Stimulated activated CD8-positive, alpha-beta memory T cell treated with anti-CD3 and anti-CD28 coated beads, Interleukin-4, amount 100 ng/mL, for 24 hours (primary cell): ENCODE measurements at regions not wholly inside any gene's neighbourhood (a gene's known extent, or its start where the extent isn't known, plus 50 kb on each side); places are given as distances from the start of the nearest gene placed in this dataset.

Experiments
- DNase-seq: peaks from one replicate; pipeline ENCODE4 v3.0.0-alpha.2; 2020; ENCODE audit warnings: low read depth

GRCh38 chr16:51085271-51085670 lies 65.8 kb downstream of the SALL1 start:
- no peak for DNase-seq

DNA sequence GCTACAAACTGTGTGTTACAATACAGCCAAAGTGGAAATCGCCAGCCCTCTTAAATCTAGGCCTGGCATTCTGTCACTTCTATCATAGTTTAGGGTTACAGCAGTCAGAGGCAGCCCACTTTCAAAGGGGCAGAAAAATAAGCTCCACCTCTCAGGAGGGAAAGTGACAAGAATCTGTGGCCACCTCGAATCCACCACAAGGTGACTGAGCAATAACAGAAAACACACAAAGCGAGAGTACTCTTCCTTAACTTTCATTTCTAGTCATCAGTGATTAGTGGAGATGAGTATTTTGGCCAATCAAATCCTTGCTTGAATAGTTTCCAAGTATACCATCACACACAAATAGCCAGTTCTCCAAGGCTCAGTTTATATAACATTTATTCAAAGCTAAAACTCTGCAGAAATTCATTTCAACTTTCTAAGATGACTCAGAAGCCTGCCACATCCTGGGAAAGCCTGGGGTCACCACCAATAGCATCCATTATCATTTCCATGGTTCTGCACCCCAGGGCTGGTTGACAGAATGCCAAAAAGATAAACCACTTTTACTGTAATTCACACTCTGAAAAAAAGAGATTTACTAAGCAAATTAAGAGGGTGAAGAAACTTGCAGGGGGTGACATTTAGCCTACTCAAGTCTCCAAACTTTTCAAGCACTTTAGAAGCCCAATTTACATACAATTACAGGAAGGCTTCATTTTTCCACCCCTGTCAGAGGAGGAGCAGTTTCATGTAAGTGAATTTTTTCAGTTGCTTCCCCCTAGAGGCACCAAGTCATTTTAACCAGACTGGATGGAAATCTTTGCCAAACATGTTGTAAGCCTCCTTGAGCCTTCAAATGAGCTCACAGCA lies 66.8 kb downstream of the SALL1 start:
- no peak for DNase-seq

- no peak for DNase-seq
Observed at GRCh38 chr16:51072591-51072990, 78.5 kb downstream of the SALL1 start.

DNA sequence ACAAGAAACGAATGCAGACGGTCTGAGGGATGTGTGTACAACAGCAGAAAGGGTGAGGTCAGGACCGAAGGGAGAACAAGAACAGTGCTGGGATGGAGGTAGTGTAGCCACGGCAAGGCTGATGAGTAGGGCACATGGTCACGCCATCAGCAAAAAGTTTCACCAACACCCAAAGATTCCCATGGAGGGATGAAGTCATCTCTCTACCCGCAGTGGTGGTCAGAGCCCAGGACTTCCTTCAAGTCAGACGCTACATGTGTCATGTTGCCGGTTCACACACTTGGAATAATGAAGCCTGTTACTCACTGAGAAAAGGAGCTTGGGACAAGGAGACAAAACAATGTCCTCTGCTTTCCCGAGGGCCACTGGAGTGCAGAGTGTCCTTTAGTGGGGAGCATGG lies 79.7 kb downstream of the SALL1 start:
- no peak for DNase-seq

DNA sequence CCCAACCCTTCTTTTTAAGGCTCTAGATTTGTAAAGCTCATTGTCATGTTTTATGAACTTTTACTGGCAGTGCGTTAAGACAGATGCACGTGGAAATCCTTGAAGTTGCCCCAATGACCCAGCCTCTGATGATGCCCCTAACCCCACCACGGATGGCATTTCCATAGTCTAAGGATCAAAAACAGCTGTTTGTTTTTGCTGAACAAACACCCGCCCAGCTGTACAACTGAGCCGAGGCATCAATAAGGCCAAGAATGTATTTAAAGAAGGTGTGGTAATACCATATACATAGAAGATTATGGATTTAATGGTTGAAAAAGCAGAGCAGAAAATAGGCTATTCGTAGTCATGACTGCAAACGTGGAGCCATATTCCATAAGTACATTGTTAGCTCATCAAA lies 83.7 kb downstream of the SALL1 start:
- no peak for DNase-seq

DNA sequence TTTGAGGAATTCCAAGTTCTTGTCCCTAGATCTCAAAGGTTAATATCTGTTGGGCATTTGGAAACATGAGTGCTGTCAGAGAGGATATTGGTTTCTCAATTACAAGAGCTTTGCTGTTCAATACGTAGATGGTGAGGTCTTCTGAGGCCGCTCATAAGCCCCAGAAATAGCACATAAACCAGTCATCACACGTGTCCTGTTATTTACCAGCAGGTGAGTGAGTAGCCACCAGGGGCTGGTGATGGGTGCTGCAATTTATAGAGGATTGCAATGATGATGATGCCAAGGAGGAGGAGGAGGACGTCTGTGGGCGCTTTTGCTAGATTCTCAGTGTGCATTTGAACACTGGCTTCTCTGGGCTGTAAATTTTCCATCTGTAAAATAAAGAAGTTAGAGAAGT lies 89.0 kb downstream of the SALL1 start:
- DNase-seq = no peak

DNA sequence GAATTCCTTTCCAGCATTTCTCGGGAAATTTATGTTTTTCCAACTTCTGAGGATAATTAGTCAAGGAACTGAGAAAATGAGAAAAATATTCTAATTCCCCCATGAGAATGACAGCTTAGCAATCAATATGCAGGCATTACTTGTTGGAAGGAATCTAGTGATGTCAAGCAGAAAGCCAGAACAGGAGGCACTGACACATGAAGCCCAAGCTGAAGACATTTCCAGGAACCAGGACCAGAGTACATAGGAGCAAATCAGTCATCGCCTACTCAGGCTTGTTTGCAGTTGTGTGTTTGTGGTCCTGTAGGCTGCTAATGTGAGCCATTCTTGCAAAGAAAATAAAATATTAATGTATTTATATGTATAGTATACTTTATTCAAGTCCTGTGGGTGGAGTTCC lies 89.7 kb downstream of the SALL1 start:
- DNase-seq = no peak

DNA sequence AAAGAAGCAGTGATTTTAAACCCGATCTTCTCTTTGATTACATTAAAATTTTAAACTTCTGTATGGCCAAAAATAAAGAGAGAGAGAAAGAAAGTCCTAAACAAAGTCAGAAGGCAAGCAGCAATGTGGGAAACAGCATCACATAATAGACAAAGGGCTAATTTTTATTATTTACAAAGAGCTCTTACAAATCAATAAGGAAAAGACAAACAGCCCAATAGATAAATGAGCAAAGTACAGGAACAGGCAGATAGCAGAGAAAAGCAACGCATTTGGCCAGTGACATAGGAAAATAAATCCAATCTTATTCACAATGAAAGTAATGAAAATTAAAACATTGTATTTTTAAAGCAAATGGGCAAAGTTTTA lies 93.1 kb downstream of the SALL1 start:
- no peak for DNase-seq

DNA sequence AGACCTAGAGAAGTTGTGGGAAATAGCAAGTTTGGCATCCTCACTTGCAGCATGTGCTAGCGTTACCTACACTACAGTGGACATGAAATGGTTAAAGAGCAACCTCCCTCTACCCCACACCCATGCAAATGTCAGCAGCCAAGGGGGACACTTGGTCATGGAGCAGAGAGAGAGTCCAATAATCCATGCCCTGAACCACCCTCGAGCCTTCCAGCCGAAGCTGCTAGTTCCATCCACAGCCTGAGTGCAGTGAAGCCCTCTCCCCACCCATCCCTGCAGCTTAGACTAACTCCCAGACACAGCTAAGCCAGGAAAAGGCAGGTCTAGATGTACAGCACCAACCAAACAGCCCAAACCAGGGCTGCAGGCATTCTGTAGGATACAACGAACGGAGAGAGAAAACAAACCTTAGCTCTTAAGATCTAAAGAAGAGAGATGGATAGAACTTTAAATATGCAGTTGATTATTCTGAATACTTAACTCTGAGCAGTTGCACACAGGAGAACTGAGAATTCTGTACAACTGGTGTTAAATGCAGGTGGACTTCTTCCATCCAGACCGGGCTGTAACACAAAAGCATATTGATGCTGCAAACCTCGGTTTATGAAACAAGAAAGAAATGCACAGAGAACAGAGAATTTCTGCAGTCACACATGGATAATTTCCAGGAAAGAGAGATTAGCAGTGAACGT lies 93.8 kb downstream of the SALL1 start:
- DNase-seq = no peak

DNA sequence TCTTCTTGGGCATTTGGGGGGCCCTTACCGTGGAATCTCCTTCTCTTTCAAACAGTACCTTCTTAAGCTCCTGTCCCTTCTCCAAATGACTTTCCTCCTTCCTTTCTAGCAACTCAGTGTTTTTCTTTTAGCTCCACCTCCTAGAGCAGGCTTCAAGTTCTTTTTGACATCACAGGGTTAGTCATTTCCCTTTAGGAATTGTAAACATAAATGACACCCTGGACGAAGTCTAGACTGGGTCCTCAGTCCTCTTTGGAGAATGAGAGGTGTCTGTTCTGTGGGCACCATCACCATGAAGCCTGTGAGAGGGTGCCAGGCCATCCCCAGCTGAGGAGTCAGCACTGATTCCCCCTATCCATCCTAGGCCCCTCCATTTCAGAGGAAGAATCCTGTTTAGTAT lies 94.7 kb downstream of the SALL1 start:
- DNase-seq = no peak

DNA sequence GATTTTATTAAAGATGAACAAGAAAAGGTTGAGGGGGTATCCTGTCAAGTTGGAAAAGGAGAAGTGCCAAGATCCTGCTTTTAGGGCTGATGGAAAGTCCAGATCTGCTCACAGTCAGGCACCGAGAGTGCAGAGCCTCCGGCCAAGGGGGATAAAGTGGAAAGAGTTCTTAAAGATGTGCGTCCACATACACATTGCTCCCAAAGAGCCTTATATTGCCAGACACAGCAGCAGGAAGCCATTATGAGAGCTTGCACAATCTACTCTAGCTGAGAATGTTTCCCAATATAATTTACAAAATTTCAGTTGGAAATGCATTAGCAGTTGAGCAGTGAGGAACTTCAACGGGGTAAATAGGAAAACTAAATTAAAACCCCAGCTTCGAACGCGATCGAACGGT lies 95.6 kb downstream of the SALL1 start:
- no peak for DNase-seq

DNA sequence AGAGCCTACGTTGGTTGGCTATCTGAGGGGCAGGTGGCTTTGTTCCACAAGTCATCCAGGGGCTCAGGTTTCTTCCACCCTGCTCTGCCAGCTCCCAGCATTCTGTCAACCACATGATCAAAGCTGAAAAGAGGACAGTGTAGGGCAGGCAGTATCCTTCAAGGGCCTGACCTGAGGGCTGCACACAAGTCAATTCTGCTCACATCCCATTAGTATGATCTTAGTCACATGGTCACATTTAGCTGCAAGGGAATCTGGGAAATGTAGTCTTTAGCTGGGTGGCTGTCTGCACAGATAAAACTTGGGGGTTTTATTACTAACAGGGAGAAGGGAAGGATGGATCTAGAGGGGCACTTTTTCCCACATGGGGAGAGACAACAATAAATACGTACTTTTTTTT lies 97.3 kb downstream of the SALL1 start:
- no peak for DNase-seq

DNA sequence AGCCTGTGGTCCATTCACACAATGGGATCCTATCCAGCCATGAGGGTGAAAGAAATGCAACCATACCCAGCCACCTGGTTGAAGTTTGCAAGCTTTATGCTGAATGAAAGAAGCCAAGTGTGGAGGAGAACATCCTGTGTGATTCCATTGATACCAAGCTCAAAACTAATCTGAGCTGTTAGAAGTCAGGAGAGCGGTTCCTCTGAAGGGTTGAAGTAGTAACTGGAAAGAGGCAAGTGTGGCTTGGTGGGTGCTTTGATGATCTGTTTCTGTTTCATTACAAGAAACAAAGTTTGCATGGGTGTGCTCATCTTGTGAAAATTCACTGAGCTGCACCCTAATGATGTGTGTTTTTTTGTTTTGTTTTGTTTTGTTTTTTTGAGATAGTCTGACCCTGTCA lies 99.4 kb downstream of the SALL1 start:
- DNase-seq = no peak

- DNase-seq = no peak
Observed at GRCh38 chr16:51050377-51050706, 100.7 kb downstream of the SALL1 start.

GRCh38 chr16:51049678-51050376 lies 101.2 kb downstream of the SALL1 start:
- no peak for DNase-seq

DNA sequence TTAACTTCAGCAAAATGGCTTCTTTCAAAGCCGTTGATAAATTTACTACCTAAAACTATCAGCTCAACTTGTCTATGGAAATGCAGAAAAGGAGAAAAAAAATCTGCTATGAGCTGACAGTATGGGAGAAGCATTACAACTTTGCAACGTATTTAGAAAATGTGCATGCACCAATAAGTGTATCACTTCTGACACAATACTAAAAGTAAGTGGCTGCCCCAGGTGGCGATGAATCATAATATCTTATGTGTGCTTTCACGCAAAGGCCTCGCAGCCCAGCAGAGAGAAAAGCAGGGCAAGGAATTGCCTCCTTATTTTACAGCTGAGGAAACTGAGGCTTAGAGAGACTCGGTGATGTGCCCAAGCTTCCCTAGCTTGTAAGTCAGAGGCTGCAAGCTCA lies 101.8 kb downstream of the SALL1 start:
- DNase-seq = no peak

DNA sequence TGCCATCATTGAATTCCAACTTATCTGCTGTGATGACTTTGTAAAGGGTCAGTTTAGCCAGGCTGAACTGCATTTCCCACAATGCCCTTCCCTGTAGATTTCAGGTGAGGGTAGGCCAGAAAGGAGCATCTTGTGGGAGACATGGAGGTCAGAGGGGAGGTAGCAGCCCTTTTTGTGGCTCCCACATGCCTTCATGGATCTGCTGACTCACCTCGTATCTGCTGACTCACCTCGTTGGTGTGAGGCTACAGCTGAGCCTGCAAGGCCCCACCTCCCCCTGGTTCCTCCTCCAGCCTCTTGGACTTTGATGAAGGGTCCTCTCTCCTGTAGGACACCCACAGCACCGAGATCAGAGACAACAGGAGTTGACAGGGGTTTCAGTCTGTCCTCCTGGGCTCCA lies 102.5 kb downstream of the SALL1 start:
- DNase-seq = no peak

GRCh38 chr16:51045794-51046193 lies 105.3 kb downstream of the SALL1 start:
- no peak for DNase-seq

- no peak for DNase-seq
Observed at GRCh38 chr16:51045186-51045585, 105.9 kb downstream of the SALL1 start.

DNA sequence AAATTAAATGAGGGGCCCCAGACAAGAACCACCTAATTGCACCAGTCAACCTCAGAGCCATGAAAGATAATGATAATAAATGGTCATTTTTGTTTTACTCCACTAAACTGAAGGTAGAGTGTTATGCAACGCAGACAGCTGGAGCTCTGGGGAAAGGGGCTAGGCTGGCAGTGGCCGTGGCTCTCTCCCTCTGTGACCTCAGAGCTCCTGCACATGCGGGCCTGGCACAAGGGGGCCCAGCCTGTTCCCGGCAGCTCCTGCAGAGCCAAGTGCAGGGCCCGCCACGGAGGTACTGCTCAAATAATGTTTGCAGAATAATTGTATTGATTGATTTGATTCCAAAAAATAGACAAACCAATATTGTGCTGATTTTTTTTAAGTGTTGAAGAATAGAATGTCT lies 109.5 kb downstream of the SALL1 start:
- DNase-seq = no peak

GRCh38 chr16:51040637-51041036 lies 110.4 kb downstream of the SALL1 start:
- no peak for DNase-seq

DNA sequence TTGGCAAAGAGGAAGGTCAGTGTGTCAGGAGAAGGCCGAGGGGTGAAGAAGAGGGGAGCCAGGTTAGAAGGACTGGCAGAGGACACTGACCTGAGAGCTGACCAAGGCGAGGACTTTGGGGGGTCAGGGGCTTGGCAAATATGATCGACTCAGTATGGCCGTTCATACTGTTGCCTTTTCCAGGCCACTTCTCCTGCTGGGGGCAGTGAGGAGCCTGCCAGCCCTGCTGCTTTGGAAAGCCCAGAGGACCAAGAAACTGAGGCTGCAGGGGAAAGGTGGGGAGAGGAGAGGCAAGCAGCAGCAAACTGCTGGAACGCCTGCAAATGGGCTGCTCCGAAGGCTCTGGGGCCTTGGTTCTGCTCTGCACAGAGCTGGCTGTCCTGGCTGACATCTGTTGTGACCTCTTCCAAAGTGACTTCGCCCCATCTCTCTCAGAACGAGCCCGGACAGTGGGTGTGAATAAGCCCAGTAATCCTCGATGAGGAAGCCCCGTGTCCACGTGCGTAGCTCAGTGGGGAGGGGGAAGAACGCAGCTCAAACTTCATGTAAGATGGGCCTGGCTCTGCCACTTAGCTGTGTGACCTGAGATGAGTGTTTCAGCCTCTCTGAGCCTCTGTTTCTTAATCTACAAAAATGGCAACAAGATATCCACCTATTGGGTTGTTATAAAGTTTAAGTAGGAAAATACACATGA lies 111.3 kb downstream of the SALL1 start:
- DNase-seq = no peak

GRCh38 chr16:51035711-51036110 lies 115.4 kb downstream of the SALL1 start:
- no peak for DNase-seq
